SK-N-SH treated with all-trans-retinoic acid at 6 μM for 48 hours (cell line): ENCODE measurements at regions not wholly inside any gene's neighbourhood (a gene's known extent, or its start where the extent isn't known, plus 50 kb on each side); places are given as distances from the start of the nearest gene placed in this dataset.

ENCODE experiments used
- ATAC-seq: fragments of 200-7000 bp; cut with Tn5 transposase; 3 replicates; pipeline ENCODE4 v1.9.1; 2020; ENCODE audit warnings: mild to moderate bottlenecking, moderate library complexity
- ARNTL ChIP-seq: fragments of 450-650 bp; formaldehyde crosslinking; IDR thresholded peaks from 2 replicates; pipeline ENCODE4 v1.5.0; 2020; ENCODE audit warnings: low read depth, mild to moderate bottlenecking, moderate library complexity, borderline replicate concordance
- BACH2 ChIP-seq: fragments of 250-450 bp; sonication (Bioruptor Pico); IDR thresholded peaks from 2 replicates; pipeline ENCODE4 v1.9.0; 2021; ENCODE audit warnings: mild to moderate bottlenecking, borderline replicate concordance
- CREB5 ChIP-seq: fragments of 250-450 bp; sonication (Bioruptor Pico); IDR thresholded peaks from 2 replicates; pipeline ENCODE4 v1.5.1; 2020; ENCODE audit warnings: low read depth, mild to moderate bottlenecking, moderate library complexity
- CSDC2 ChIP-seq: fragments of 250-450 bp; sonication (Bioruptor Pico); IDR thresholded peaks from 2 replicates; pipeline ENCODE4 v1.5.0; 2020; ENCODE audit warnings: mild to moderate bottlenecking, moderate library complexity
- CSRNP3 ChIP-seq: fragments of 250-450 bp; sonication (Bioruptor Pico); IDR thresholded peaks from 2 replicates; pipeline ENCODE4 v1.5.1; 2021; ENCODE audit warnings: mild to moderate bottlenecking, moderate library complexity
- GLIS3 ChIP-seq: fragments of 250-450 bp; sonication (Bioruptor Pico); IDR thresholded peaks from 2 replicates; pipeline ENCODE4 v1.5.0; 2020; ENCODE audit warnings: mild to moderate bottlenecking, moderate library complexity
- ISL1 ChIP-seq: fragments of 250-450 bp; sonication (Bioruptor Pico); IDR thresholded peaks from 2 replicates; pipeline ENCODE4 v2.1.2; 2022; ENCODE audit warnings: mild to moderate bottlenecking, moderate library complexity
- OSR1 ChIP-seq: fragments of 250-450 bp; sonication (Bioruptor Pico); IDR thresholded peaks from 2 replicates; pipeline ENCODE4 v1.8.0; 2022; ENCODE audit warnings: moderate library complexity, mild to moderate bottlenecking, inconsistent platforms
- PATZ1 ChIP-seq: fragments of 250-450 bp; sonication (Bioruptor Pico); IDR thresholded peaks from 2 replicates; pipeline ENCODE4 v1.8.0; 2020; ENCODE audit warnings: mild to moderate bottlenecking, moderate library complexity, borderline replicate concordance
- PPARA ChIP-seq: fragments of 250-450 bp; sonication (Bioruptor Pico); IDR thresholded peaks from 2 replicates; pipeline ENCODE4 v1.5.0; 2020; ENCODE audit warnings: mild to moderate bottlenecking, borderline replicate concordance
- RARB ChIP-seq: fragments of 250-450 bp; sonication (Bioruptor Pico); IDR thresholded peaks from 2 replicates; pipeline ENCODE4 v1.8.0; 2021; ENCODE audit warnings: mild to moderate bottlenecking, moderate library complexity
- SNAI2 ChIP-seq: fragments of 250-450 bp; sonication (Bioruptor Pico); IDR thresholded peaks from 2 replicates; pipeline ENCODE4 v1.5.0; 2020; ENCODE audit warnings: mild to moderate bottlenecking, moderate library complexity
- TCF4 ChIP-seq: fragments of 250-450 bp; sonication (Bioruptor Pico); IDR thresholded peaks from 2 replicates; pipeline ENCODE4 v1.8.0; 2021; ENCODE audit warnings: mild to moderate bottlenecking, moderate library complexity, borderline replicate concordance
- TSHZ2 ChIP-seq: fragments of 250-450 bp; sonication (Bioruptor Pico); IDR thresholded peaks from 2 replicates; pipeline ENCODE4 v1.5.0; 2020; ENCODE audit warnings: mild to moderate bottlenecking, moderate library complexity
- ZC3H10 ChIP-seq: fragments of 250-450 bp; sonication (Bioruptor Pico); IDR thresholded peaks from 2 replicates; pipeline ENCODE4 v1.5.1; 2021; ENCODE audit warnings: mild to moderate bottlenecking, moderate library complexity
- ZFP3 ChIP-seq: fragments of 250-450 bp; sonication (Bioruptor Pico); IDR thresholded peaks from 2 replicates; pipeline ENCODE4 v1.5.0; 2020; ENCODE audit warnings: mild to moderate bottlenecking, moderate library complexity
- ZFP30 ChIP-seq: fragments of 450-650 bp; formaldehyde crosslinking; IDR thresholded peaks from 2 replicates; pipeline ENCODE4 v1.5.0; 2022; ENCODE audit warnings: mild to moderate bottlenecking, moderate library complexity
- ZNF565 ChIP-seq: fragments of 450-650 bp; formaldehyde crosslinking; conservative IDR thresholded peaks from 2 replicates; pipeline ENCODE4 v1.5.0; 2020; ENCODE audit warnings: low read depth, mild to moderate bottlenecking, moderate library complexity
- ZNF70 ChIP-seq: fragments of 450-650 bp; formaldehyde crosslinking; IDR thresholded peaks from 2 replicates; pipeline ENCODE4 v1.5.0; 2020; ENCODE audit warnings: mild to moderate bottlenecking, moderate library complexity
- ZNF8 ChIP-seq: fragments of 450-650 bp; formaldehyde crosslinking; IDR thresholded peaks from 2 replicates; pipeline ENCODE4 v1.5.0; 2020; ENCODE audit warnings: mild to moderate bottlenecking, moderate library complexity

GRCh38 chr6:130593948-130594347 lies 228.1 kb downstream of the TMEM200A start:
- ATAC-seq = no peak
- TF ChIP-seq OSR1 (CRISPR knock-in tag) (no peak), ZFP3 (CRISPR knock-in tag) (no peak), ZNF8 (CRISPR knock-in tag) (no peak), CREB5 (no peak), BACH2 (no peak), ZC3H10 (no peak), RARB (CRISPR knock-in tag) (no peak), PPARA (CRISPR knock-in tag) (no peak), PATZ1 (CRISPR knock-in tag) (no peak), ZNF70 (no peak), ISL1 (no peak), SNAI2 (CRISPR knock-in tag) (no peak), CSDC2 (CRISPR knock-in tag) (no peak), TCF4 (CRISPR knock-in tag) (no peak), GLIS3 (CRISPR knock-in tag) (no peak), ZNF565 (CRISPR knock-in tag) (no peak), TSHZ2 (CRISPR knock-in tag) (no peak), ARNTL (CRISPR knock-in tag) (no peak)

GRCh38 chr6:130598021-130598989 lies 228.9 kb upstream of the SMLR1 start:
- TF ChIP-seq ZFP30 (CRISPR knock-in tag) (no peak), TSHZ2 (CRISPR knock-in tag) (no peak), ZNF70 (no peak), OSR1 (CRISPR knock-in tag) (no peak), BACH2 (no peak), CSRNP3 (CRISPR knock-in tag) (no peak), CREB5 (no peak), ISL1 (no peak)
- no peak for ATAC-seq
